ENCODE measurements at regions not wholly inside any gene's neighbourhood (a gene's known extent, or its start where the extent isn't known, plus 50 kb on each side); places are given as distances from the start of the nearest gene placed in this dataset.

GRCh38 chr12:24255920-24256665, 306.6 kb upstream of the SOX5 start:
- no peak for DNase-seq

GRCh38 chr12:24252602-24253001, 303.1 kb upstream of the SOX5 start:
- no peak for DNase-seq

GRCh38 chr12:24246934-24247333, 297.5 kb upstream of the SOX5 start:
- no peak for DNase-seq

GRCh38 chr12:24246376-24246775, 296.9 kb upstream of the SOX5 start:
- DNase-seq: no peak

GRCh38 chr12:24244801-24245200, 295.3 kb upstream of the SOX5 start:
- DNase-seq: peak; percentile 68

GRCh38 chr12:24244231-24244630, 294.8 kb upstream of the SOX5 start:
- no peak for DNase-seq

GRCh38 chr12:24240707-24241106, 291.2 kb upstream of the SOX5 start:
- DNase-seq: no peak

GRCh38 chr12:24233519-24234246, 284.2 kb upstream of the SOX5 start:
- DNase-seq: no peak

- DNase-seq: no peak
Observed at GRCh38 chr12:24232531-24232930, 283.1 kb upstream of the SOX5 start.

GRCh38 chr12:24231298-24231697, 281.8 kb upstream of the SOX5 start:
- DNase-seq: no peak

GRCh38 chr12:24230061-24230701, 280.7 kb upstream of the SOX5 start:
- DNase-seq: peak; percentile 42

- no peak for DNase-seq
Observed at GRCh38 chr12:24229031-24229700, 279.7 kb upstream of the SOX5 start.

- DNase-seq: no peak
Observed at GRCh38 chr12:24228371-24228770, 278.9 kb upstream of the SOX5 start.

- DNase-seq: no peak
Observed at GRCh38 chr12:24227551-24227950, 278.1 kb upstream of the SOX5 start.

GRCh38 chr12:24226745-24227350, 277.4 kb upstream of the SOX5 start:
- no peak for DNase-seq

GRCh38 chr12:24224401-24224800, 274.9 kb upstream of the SOX5 start:
- no peak for DNase-seq

- no peak for DNase-seq
Observed at GRCh38 chr12:24223926-24224325, 274.5 kb upstream of the SOX5 start.

- DNase-seq: no peak
Observed at GRCh38 chr12:24222968-24223367, 273.5 kb upstream of the SOX5 start.

GRCh38 chr12:24212496-24212895, 263.0 kb upstream of the SOX5 start:
- peak; percentile 88 for DNase-seq

GRCh38 chr12:24206621-24207020, 257.2 kb upstream of the SOX5 start:
- DNase-seq: no peak

- DNase-seq: no peak
Observed at GRCh38 chr12:24201258-24201970, 251.9 kb upstream of the SOX5 start.

GRCh38 chr12:24200010-24200409, 250.5 kb upstream of the SOX5 start:
- DNase-seq: no peak
